ENCODE measurements at regions not wholly inside any gene's neighbourhood (a gene's known extent, or its start where the extent isn't known, plus 50 kb on each side); places are given as distances from the start of the nearest gene placed in this dataset.
"Not testable (repeated sequence)": the region's sequence is repeated elsewhere in the genome, so short reads cannot be mapped to it uniquely, and the experiment has no call there.

DNA sequence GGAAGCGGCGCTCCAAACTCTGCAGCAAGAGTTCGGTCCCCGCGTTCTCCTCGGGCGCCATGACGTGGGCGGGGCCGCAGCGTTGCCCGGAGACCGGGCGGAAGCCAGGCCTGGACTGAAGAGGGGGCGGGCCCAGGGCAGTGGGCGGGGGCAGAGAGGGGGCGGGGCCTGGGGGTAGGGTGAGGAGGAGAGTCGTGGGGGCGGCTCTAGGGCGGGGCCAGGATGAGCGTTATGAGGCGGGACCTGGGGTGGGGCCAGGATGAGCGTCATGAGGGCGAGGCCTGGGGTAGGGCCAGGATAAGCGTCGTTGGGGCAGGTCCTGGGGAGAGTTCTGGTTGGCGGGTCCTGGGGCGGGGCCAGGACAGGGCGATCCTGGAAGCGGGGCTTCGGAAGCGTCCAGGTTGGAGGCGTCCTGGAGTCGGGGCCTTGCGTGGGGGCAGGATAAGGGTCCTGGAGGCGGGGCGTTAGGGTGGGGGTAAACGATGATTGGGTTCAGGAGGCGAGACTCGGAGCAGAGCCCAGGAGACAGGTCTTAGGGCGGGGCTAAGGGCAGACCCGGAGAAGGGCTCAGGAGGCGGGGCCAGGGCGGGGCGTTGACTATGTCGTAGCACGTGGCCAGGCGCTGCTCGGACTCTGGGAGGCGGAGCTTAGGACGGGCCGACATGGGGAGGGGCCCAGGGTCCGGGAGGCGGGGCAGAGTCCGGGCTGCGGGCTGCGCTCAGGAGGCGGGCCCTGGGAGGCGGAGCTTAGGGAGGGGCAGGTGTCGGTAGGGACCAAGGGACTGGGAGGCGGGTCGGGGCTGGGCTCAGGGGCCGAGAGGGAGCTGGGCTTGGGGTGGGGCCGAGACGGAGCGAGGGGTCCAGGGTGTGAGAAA is 131.1 kb upstream of the ALDH3B2 start:
- DNase-seq (ENCODE audit: low read depth, low spot score): peak; percentile 97

DNA sequence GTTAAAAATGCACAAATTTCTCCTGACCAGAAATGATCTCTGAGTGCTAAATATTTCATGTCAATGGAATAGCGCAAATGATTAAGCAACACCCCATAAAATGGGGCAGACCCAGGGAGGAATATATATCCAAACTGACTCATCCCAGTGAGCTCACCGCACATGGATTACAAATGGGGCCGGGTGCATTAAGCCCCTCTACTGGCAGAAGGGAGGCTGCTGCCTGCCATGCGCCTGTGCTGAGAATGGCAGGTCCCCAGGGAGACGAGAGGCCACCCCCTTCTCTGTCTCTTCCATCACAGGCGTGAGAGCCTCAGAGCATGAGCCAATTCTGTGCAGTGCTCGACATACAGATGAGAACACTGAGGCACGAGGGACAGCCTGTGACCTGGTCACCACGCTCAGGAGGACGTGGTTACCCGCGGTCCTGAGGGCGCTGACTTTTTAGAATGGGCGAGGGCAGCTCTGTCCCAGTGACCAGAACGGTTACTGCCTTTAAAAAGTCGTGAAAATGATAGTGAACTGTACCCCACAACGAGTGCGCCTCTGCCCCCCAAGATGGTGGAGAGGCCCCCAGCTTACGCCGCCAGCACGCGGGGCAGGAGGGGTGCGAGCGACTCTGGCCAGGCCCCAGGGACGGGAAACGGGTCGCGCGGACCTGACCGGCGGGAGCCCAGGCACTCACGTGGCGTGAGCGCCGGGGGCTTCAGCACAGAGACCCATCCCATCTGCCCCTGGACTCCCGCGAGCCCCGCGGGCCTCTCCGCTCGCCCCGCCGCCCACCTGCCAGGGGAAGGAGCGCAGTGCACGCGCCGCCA is 130.2 kb upstream of the ALDH3B2 start:
- not testable (repeated sequence) for DNase-seq (ENCODE audit: low read depth, low spot score)

DNA sequence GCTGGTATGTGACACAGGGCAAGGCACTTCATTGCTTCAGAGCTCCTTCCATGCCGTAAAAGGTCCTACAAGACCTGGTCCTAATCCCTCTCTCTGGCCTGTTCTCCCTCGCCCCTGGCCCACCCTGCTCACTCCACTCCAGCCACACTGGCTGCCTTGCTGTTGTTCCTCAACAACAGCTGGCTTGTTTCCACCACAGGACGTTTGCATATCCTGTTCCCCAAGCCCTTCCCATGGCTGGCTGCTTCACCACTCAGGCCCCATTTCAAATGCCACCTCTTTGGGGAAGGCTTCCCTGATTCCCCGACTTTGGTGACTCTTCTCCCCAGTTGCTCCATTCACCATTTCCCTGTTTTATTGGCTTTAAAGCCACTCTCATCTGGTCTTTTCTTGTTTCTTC is 129.1 kb upstream of the ALDH3B2 start:
- not testable (repeated sequence) for DNase-seq (ENCODE audit: low read depth, low spot score)

DNA sequence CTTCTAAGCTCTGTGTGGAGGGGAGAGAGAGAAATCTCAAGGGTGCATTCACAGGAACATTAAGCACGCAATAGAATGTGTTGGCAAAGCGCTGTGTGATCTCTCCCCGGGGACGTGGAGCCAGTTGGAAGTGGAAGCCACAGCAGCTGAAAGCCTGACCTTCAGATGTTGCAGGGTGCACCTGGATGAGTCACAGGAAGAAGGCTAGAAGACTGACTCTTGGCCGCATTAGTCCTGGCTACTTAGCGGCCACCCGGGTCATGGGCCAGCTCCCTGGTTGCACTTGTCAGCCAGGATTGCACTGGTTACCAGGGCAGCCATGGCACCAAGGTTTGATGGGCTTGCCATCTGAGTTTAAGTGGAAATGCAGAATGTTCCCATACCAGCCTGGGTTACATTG is 128.6 kb upstream of the ALDH3B2 start:
- not testable (repeated sequence) for DNase-seq (ENCODE audit: low read depth, low spot score)

DNA sequence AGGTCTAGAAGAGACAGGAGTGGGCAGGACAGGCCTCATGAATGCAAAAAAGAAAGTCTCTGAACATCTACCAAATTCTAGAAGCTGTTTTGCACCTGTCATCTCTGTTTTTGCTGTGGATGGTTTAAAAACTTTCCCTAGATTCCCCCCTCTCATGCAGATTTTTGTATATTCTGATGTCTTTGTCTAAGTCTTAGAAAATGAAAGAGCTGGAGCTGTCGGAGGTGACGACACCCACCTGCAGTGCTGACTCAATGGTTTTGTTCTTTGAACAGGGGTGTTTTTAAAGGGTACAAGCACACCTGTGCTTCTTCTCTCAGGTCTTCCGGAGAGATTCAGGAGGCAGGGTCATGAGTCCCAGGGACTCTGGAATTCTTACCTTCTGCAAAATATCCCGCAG is 128.2 kb upstream of the ALDH3B2 start:
- not testable (repeated sequence) for DNase-seq (ENCODE audit: low read depth, low spot score)

DNA sequence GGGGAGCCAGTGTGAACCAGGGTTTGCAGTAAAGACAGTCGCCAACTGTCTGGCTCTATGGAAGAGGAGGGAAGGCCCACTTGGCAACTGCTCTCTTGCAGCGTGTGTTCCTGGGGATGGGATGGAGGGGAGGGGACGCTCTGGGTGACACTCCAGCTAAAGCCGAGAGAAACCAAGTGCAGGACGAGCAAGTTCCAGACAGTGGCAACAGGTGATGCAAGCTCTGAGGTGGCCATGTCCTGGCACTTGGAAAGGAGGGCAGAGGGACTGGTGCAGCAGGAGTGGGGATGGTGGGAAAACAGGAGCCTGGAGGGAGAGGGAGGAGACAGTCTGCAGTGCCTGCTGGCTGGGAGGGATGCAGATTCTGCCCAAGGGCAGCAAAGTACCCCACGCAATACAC is 127.0 kb upstream of the ALDH3B2 start:
- DNase-seq (ENCODE audit: low read depth, low spot score): not testable (repeated sequence)

DNA sequence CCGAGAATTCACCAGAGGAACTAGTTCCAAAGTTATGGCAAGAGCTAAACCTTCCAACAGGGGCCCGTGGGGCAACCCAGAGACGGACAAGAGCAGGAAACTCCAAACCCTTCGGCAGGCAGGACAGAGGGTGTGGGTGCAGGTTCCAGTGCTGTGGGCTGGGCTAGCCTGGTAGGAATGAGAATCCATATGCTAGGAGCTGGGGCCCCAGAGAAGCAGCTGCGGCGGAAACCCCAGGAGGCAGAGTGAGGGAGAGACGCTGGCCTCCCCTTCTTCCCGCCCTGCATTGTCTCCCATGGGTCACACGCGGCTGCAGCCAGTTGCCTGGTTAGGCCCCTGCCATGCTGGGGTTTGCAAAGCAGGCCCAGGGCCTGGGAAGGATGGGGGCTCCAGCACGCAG is 126.2 kb upstream of the ALDH3B2 start:
- DNase-seq (ENCODE audit: low read depth, low spot score): not testable (repeated sequence)

GRCh38 chr11:67799808-67800207 is 125.4 kb upstream of the ALDH3B2 start:
- not testable (repeated sequence) for DNase-seq (ENCODE audit: low read depth, low spot score)

GRCh38 chr11:67797726-67798521 is 123.5 kb upstream of the ALDH3B2 start:
- not testable (repeated sequence) for DNase-seq (ENCODE audit: low read depth, low spot score)

GRCh38 chr11:67795746-67796145 is 121.3 kb upstream of the ALDH3B2 start:
- DNase-seq (ENCODE audit: low read depth, low spot score): no peak

DNA sequence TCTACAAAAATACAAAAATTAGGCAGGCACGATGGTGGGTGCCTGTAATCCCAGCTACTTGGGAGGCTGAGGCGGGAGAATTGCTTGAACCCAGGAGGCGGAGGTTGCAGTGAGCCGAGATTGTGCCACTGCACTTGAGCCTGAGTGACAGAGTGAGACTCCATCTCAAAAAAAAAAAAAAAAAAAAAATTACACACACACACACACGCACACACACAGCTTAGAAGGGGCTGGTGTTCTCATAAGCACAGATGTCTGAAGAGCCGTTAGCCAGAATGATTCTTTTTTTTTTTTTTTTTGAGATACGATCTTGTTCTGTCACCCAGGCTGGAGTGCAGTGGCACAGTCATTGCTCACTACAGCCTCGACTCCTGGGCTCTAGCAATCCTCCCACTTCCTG is 119.3 kb upstream of the ALDH3B2 start:
- DNase-seq (ENCODE audit: low read depth, low spot score): not testable (repeated sequence)

DNA sequence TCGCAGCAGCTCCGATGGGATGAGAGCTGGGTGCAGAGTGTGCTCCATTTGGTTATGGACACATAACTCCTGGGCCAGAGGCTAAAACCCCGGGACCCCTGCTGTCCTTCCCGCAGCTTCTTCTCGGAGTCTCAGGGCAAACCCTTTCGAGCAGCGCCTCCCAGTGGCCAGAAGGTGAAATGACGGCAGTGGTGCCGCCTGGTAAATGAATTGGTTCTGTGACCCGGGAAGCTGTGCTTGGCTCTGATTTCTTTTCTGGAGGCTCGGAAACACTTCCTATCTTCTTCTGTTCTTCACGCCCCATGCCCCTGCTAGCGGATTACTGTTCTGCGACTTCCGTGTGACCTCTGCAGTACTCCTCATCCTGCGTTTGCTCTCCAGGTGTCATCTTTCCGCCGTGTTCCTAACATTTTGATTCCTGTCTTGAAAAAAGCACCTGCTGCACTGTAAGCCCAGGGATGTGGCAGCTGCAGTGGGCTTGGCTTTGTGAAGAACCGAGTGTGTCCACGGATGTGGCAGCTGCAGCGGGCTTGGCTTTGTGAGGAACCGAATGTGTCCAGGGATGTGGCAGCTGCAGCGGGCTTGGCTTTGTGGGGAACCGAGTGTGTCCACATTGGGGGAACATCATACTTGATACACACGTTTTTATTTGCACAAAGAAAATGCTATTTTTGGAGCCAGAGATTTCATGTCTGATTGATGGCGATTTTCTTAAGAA is 118.0 kb upstream of the ALDH3B2 start:
- DNase-seq (ENCODE audit: low read depth, low spot score): not testable (repeated sequence)

DNA sequence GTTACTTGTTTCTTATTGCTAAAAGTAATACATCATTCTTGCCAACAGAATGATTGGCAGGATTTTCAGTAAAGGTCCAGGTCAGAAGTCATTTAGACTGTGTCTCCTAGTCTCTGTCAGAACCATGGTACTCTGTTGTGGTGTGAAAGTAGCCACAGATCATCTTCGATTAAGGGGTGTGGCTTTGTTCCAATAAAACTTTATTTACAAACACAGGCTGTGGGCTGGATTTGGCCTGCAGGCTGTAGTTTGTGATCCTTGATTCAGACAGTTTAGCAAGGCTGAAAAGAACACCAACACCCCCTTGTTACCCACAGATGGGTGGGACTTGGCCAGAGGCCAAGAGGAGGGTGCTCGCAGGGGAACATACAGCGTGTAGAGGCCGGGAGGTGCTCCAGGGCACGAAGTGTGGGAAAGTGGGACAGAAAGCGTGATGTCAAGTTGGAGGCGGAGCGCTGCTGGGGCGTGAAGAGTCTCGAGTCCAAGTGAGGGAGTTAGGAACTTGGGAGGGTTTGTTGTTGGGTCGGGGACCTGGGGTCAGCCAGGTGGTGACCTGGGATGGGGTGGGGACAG is 117.3 kb upstream of the ALDH3B2 start:
- DNase-seq (ENCODE audit: low read depth, low spot score): not testable (repeated sequence)

DNA sequence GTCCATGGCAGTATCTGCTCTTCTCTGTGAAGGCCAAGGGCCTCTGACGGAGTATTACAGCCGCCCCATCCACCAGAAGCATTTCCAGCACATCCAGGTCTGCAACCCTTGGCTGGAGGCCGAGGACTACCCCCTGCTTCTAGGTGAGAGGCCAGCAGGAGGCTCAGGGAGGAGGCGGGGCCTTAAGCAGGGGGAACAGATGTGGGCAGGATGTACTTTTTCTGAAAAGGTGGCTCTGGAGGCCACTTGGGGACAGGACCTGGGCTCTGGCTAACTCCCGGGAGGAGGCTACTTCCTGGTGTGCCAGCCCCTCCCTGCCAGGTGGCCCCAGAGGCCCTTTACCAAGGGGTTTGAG is 113.9 kb upstream of the ALDH3B2 start:
- DNase-seq (ENCODE audit: low read depth, low spot score): not testable (repeated sequence)

GRCh38 chr11:67787681-67788340 is 113.4 kb upstream of the ALDH3B2 start:
- not testable (repeated sequence) for DNase-seq (ENCODE audit: low read depth, low spot score)

DNA sequence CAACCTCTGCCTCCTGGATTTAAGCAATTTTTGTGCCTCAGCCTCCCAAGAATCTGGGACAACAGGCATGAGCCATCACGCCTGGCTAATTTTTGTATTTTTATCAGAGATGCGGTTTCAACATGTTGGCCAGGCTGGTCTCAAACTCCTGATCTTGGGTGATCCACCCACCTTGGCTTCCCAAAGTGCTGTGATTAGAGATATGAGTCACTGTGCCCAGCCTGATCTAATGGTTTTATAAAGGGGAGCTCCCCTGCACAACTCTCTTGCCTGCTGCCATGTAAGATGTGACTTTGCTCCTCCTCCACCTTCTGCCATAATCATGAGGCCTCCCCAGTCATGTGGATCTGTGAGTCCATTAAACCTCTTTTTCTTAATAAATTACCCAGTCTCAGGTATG is 107.5 kb upstream of the ALDH3B2 start:
- not testable (repeated sequence) for DNase-seq (ENCODE audit: low read depth, low spot score)

GRCh38 chr11:67781506-67781905 is 107.1 kb upstream of the ALDH3B2 start:
- not testable (repeated sequence) for DNase-seq (ENCODE audit: low read depth, low spot score)

- no peak for DNase-seq (ENCODE audit: low read depth, low spot score)
Observed at GRCh38 chr11:67780056-67780455, 105.6 kb upstream of the ALDH3B2 start.

DNA sequence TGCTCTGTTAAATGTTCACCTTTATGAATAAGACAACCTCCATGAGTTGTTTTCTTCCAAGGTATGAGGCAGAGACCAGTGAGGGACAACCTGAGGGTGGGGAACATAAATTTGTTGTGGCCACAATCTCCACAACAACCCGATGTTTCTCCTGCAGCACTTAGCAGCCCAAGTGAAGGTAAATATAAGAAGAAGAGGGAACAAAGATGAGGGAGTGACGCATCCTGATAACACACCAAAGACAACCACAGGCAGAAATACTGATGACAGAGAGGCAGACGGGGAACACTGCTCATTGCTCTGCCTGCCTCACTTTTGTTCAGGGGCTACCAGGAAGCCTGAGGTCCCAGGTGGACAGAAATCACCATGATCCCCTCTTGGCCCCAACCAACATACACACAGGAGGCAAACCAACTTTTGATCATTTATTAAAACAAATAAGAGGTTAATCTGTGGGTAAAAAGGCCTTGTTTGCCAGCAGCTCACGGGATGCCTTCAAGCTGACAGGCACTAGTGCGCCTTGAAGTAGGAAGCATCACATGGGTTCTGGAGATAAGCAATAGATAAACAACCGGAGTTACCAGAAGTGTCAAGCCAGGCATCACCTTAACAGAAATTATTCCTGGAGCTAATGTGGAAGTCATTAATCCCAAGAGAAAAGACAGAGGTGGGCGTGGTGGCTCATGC is 104.9 kb upstream of the ALDH3B2 start:
- not testable (repeated sequence) for DNase-seq (ENCODE audit: low read depth, low spot score)

Data from activated naive CD8-positive, alpha-beta T cell treated with anti-CD3 and anti-CD28 coated beads, Interleukin-2, amount 50 U/mL, for 16 hours (primary cell).